ENCODE measurements at regions not wholly inside any gene's neighbourhood (a gene's known extent, or its start where the extent isn't known, plus 50 kb on each side); places are given as distances from the start of the nearest gene placed in this dataset.

DNA sequence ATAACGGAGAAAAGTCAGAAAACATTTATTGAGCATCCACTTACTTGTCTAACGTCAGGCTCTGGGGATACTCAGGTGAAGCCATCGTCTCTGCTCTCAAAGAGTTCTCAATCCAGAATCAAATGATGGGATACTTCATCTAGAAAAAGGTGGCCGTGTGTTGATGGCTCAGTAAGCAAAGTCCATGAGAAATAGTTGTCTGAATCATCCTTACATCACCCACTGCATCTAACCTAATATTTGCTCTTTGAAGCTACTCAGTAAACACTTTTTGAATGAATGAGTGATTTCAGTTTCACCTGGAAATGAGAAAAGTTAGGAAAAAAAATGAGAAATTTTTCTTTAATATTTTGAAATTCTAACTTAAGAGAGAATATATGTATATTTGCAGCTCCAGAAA lies 155.3 kb upstream of the PKN2 start:
- ATAC-seq, result no peak
- TF ChIP-seq CSDC2 (CRISPR knock-in tag; IDR thresholded peaks at IDR 0.05), result no peak
- no peak for TF ChIP-seq GLIS3 (CRISPR knock-in tag; IDR thresholded peaks at IDR 0.05)
- no peak for TF ChIP-seq ZNF565 (CRISPR knock-in tag; conservative IDR thresholded peaks at IDR 0.05; ENCODE audit: low read depth)
- no peak for TF ChIP-seq ESRRG (CRISPR knock-in tag; IDR thresholded peaks at IDR 0.05)
- no peak for TF ChIP-seq TSHZ2 (CRISPR knock-in tag; IDR thresholded peaks at IDR 0.05)
- no peak for TF ChIP-seq TCF4 (CRISPR knock-in tag; IDR thresholded peaks at IDR 0.05; ENCODE audit: borderline replicate concordance)
- TF ChIP-seq CREB5 (CRISPR knock-in tag; IDR thresholded peaks at IDR 0.05; ENCODE audit: low read depth), result no peak
- TF ChIP-seq ARNTL (CRISPR knock-in tag; IDR thresholded peaks at IDR 0.05; ENCODE audit: borderline replicate concordance, low read depth), result no peak
- TF ChIP-seq ZC3H10 (CRISPR knock-in tag; IDR thresholded peaks at IDR 0.05), result no peak
- no peak for TF ChIP-seq OSR1 (CRISPR knock-in tag; IDR thresholded peaks at IDR 0.05)
- no peak for TF ChIP-seq PPARA (CRISPR knock-in tag; IDR thresholded peaks at IDR 0.05; ENCODE audit: borderline replicate concordance)
- TF ChIP-seq ZFP30 (CRISPR knock-in tag; IDR thresholded peaks at IDR 0.05), result no peak
- TF ChIP-seq SNAI2 (CRISPR knock-in tag; IDR thresholded peaks at IDR 0.05), result no peak
- TF ChIP-seq BACH2 (CRISPR knock-in tag; IDR thresholded peaks at IDR 0.05; ENCODE audit: borderline replicate concordance), result no peak
- no peak for TF ChIP-seq RARB (CRISPR knock-in tag; IDR thresholded peaks at IDR 0.05)
- no peak for TF ChIP-seq ZNF8 (CRISPR knock-in tag; IDR thresholded peaks at IDR 0.05)
- TF ChIP-seq CSRNP3 (CRISPR knock-in tag; IDR thresholded peaks at IDR 0.05), result no peak
- no peak for TF ChIP-seq POU6F1 (CRISPR knock-in tag; IDR thresholded peaks at IDR 0.05; ENCODE audit: borderline replicate concordance, low read depth)
- TF ChIP-seq PATZ1 (CRISPR knock-in tag; IDR thresholded peaks at IDR 0.05; ENCODE audit: borderline replicate concordance), result no peak
- TF ChIP-seq ZNF70 (CRISPR knock-in tag; IDR thresholded peaks at IDR 0.05), result no peak

DNA sequence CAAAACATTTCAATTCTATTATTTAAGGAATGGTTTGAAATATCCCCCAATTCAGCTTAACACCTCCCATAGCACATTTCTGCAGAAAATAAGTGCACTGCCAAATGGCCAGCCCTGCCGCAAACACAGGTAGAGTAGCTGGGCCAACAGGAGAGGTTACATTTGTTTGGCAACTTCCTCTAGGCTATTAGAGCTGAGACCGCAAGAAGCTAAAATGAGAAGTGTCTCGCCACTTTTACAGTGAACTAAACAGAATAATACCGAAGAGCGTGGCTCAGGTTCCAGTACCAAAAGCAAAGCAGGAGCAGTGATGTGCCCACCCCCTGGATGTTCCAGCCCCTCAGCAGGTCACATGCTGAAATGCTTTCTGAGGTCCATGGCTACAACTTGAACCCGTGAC lies 154.5 kb upstream of the PKN2 start:
- ATAC-seq, result no peak
- TF ChIP-seq CREB5 (CRISPR knock-in tag; IDR thresholded peaks at IDR 0.05; ENCODE audit: low read depth) (no peak), OSR1 (CRISPR knock-in tag; IDR thresholded peaks at IDR 0.05) (no peak), PPARA (CRISPR knock-in tag; IDR thresholded peaks at IDR 0.05; ENCODE audit: borderline replicate concordance) (no peak), BACH2 (CRISPR knock-in tag; IDR thresholded peaks at IDR 0.05; ENCODE audit: borderline replicate concordance) (no peak), ISL1 (CRISPR knock-in tag; IDR thresholded peaks at IDR 0.05) (no peak), SNAI2 (CRISPR knock-in tag; IDR thresholded peaks at IDR 0.05) (no peak), ZNF70 (CRISPR knock-in tag; IDR thresholded peaks at IDR 0.05) (no peak), ZNF8 (CRISPR knock-in tag; IDR thresholded peaks at IDR 0.05) (no peak), ZFP30 (CRISPR knock-in tag; IDR thresholded peaks at IDR 0.05) (no peak), CSDC2 (CRISPR knock-in tag; IDR thresholded peaks at IDR 0.05) (no peak)
